Parathyroid adenoma (tissue), 2 donors: ENCODE measurements at regions not wholly inside any gene's neighbourhood (a gene's known extent, or its start where the extent isn't known, plus 50 kb on each side); places are given as distances from the start of the nearest gene placed in this dataset.

Source experiments
- H2AFZ ChIP-seq: fragments of 300-600 bp; sonication (generic); one replicate; pipeline ENCODE4 v1.7.0; 2017; ENCODE audit warnings: antibody characterized with exemption, mild to moderate bottlenecking
- H3K27ac ChIP-seq: fragments of 300-600 bp; sonication (generic); one replicate; pipeline ENCODE4 v1.7.0; 2017
- H3K27me3 ChIP-seq: fragments of 300-600 bp; sonication (generic); one replicate; pipeline ENCODE4 v1.7.0; 2017; ENCODE audit warnings: low read length; ENCODE audit not compliant: control insufficient read depth, insufficient read depth
- H3K36me3 ChIP-seq: fragments of 300-600 bp; sonication (generic); one replicate; pipeline ENCODE4 v1.7.0; 2017; ENCODE audit warnings: low read length; ENCODE audit not compliant: control insufficient read depth, insufficient read depth
- H3K4me1 ChIP-seq: fragments of 300-600 bp; sonication (generic); one replicate; pipeline ENCODE4 v1.7.0; 2017; ENCODE audit warnings: control low read depth
- H3K4me2 ChIP-seq: fragments of 300-600 bp; sonication (generic); one replicate; pipeline ENCODE4 v1.7.0; 2017; ENCODE audit warnings: low read length
- H3K4me3 ChIP-seq: fragments of 300-600 bp; sonication (generic); one replicate; pipeline ENCODE4 v1.7.0; 2017; ENCODE audit warnings: low read depth, low read length
- H3K79me2 ChIP-seq: fragments of 300-600 bp; sonication (generic); one replicate; pipeline ENCODE4 v1.7.0; 2017; ENCODE audit warnings: control low read depth
- H3K9ac ChIP-seq: fragments of 300-600 bp; sonication (generic); one replicate; pipeline ENCODE4 v1.7.0; 2017; ENCODE audit warnings: mild to moderate bottlenecking
- H3K9me3 ChIP-seq: fragments of 300-600 bp; sonication (generic); one replicate; pipeline ENCODE4 v1.7.0; 2017; ENCODE audit warnings: low read length; ENCODE audit not compliant: control insufficient read depth
- TF ChIP-seq, protein P1 (sequence below): fragments of 300-600 bp; sonication (generic); IDR thresholded peaks from one replicate; pipeline ENCODE4 v1.7.0; 2017; ENCODE audit warnings: antibody characterized with exemption, mild to moderate bottlenecking
- donor health status: primary hyperparathyroidism.

- no peak overlapping the region for H2AFZ ChIP-seq
- H3K9me3 ChIP-seq = no peaks in the 10 kb centered on the region
- H3K79me2 ChIP-seq = no peaks in the 10 kb centered on the region
- H3K27me3 ChIP-seq = no peaks in the 10 kb centered on the region
- H3K36me3 ChIP-seq = no peaks in the 10 kb centered on the region
- no peak overlapping the region for H3K4me2 ChIP-seq
- no peak overlapping the region for H3K27ac ChIP-seq
- H3K4me3 ChIP-seq = no peak overlapping the region
- TF ChIP-seq, protein P1, sequence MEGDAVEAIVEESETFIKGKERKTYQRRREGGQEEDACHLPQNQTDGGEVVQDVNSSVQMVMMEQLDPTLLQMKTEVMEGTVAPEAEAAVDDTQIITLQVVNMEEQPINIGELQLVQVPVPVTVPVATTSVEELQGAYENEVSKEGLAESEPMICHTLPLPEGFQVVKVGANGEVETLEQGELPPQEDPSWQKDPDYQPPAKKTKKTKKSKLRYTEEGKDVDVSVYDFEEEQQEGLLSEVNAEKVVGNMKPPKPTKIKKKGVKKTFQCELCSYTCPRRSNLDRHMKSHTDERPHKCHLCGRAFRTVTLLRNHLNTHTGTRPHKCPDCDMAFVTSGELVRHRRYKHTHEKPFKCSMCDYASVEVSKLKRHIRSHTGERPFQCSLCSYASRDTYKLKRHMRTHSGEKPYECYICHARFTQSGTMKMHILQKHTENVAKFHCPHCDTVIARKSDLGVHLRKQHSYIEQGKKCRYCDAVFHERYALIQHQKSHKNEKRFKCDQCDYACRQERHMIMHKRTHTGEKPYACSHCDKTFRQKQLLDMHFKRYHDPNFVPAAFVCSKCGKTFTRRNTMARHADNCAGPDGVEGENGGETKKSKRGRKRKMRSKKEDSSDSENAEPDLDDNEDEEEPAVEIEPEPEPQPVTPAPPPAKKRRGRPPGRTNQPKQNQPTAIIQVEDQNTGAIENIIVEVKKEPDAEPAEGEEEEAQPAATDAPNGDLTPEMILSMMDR = no peak
- H3K4me1 ChIP-seq = no peaks in the 10 kb centered on the region
- no peak overlapping the region for H3K9ac ChIP-seq
Observed at GRCh38 chr2:176555781-176556180, 286.5 kb downstream of the MTX2 start.

DNA sequence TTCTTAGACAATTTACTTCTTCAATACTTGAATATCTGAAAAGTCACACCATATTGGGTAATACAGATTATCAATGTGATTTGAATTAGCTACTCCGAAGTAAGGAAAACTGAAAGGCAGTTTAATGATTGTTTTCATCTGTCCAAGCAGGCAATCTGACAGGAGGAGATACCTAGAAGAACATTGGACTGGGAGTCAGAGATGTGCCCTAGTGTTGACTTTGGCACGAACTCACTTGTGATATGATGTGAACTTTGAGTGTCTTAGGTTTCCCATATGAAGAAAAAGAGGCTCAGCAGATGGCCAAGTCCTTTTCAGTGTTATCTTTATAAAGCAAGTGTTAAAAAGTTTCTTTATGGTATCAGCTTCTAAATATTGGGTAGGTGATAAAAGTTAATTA, 287.1 kb downstream of the MTX2 start:
- no peaks in the 10 kb centered on the region for H3K36me3 ChIP-seq
- H3K9me3 ChIP-seq = no peaks in the 10 kb centered on the region
- no peak overlapping the region for H3K4me2 ChIP-seq
- H3K9ac ChIP-seq = no peak overlapping the region
- TF ChIP-seq, protein P1 = no peak
- no peak overlapping the region for H3K27ac ChIP-seq
- H3K4me3 ChIP-seq = no peak overlapping the region
- H3K27me3 ChIP-seq = no peaks in the 10 kb centered on the region
- no peaks in the 10 kb centered on the region for H3K4me1 ChIP-seq
- H2AFZ ChIP-seq = no peak overlapping the region
- no peaks in the 10 kb centered on the region for H3K79me2 ChIP-seq

DNA sequence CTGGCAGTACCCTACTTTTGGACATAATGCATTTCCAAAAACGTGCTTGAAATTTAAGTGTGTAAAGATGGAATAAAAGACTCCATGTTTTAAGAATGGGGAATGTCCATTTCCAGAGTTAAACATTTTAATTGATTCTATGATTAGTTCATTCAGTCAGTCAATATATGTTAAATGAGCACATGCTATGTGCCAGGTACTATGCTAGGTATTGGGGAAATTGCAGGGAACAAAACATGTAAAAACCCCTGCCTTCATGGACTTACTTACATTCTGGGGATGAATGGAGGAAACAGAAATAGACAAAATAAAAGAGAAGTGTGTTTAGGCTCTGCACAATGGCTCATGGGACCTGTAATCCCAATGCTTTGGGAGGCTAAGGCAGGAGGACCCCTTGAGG, 288.6 kb downstream of the MTX2 start:
- Histone ChIP-seq H3K9ac (no peak overlapping the region), H2AFZ (no peak overlapping the region), H3K27me3 (no peaks in the 10 kb centered on the region), H3K4me2 (no peak overlapping the region), H3K4me3 (no peak overlapping the region), H3K9me3 (no peaks in the 10 kb centered on the region), H3K4me1 (no peaks in the 10 kb centered on the region), H3K36me3 (no peaks in the 10 kb centered on the region), H3K27ac (no peak overlapping the region), H3K79me2 (no peaks in the 10 kb centered on the region)
- TF ChIP-seq, protein P1 = no peak

DNA sequence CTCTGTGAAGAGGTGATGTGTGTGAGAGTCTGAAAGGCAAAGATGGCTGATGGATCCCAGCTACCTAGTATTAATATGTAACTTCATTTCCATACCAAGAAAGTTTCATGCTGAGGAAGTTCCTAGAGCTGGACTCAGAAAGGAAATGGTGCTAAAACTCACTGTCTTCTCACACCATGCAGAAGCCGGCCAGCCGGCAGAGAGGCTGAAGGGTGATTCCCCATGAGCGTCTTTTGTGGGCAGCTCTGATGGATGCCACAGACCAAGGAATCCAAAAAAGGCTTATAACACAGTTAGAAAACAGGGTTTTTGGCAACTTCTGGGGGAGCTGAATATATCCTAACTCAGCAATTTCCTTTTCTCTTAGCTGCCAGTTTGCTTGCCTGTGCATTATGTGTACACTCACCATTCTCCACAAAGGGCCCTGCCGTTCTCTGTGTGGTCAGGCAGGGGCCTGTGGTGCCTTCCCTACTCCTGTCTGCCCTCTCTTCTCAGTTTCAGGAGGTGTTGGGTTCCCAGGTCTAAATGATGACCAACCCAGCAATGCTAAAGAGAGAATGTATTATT, 289.4 kb downstream of the MTX2 start:
- Histone ChIP-seq H3K27me3 (no peaks in the 10 kb centered on the region), H3K9me3 (no peaks in the 10 kb centered on the region), H2AFZ (no peak overlapping the region), H3K27ac (no peak overlapping the region), H3K4me1 (no peaks in the 10 kb centered on the region), H3K4me3 (no peak overlapping the region), H3K36me3 (no peaks in the 10 kb centered on the region), H3K79me2 (no peaks in the 10 kb centered on the region), H3K4me2 (no peak overlapping the region), H3K9ac (no peak overlapping the region)
- TF ChIP-seq, protein P1 = no peak

DNA sequence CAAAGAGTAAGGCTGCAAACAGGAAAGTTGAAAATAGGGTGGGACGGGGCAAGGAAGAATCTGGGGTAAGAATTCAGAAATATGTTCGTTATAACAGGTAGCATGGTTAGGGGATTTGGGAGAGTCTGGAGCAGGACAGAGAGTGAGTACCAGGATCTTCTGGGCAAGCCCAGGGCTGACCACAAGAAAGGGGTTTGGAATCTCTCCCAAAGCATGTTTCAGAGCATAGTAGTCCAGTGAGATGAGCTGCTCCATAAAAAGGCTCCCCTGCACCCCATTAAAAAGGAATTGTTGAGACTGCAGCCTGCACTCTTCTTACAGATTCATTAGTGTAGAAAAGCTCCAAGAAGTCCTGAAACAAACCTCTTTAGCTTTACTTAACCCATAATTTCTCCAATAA, 291.1 kb downstream of the MTX2 start:
- TF ChIP-seq, protein P1 = no peak
- H3K27me3 ChIP-seq = no peaks in the 10 kb centered on the region
- H3K9ac ChIP-seq = no peak overlapping the region
- H3K9me3 ChIP-seq = no peaks in the 10 kb centered on the region
- H3K79me2 ChIP-seq = no peaks in the 10 kb centered on the region
- no peak overlapping the region for H2AFZ ChIP-seq
- no peak overlapping the region for H3K4me3 ChIP-seq
- H3K36me3 ChIP-seq = no peaks in the 10 kb centered on the region
- H3K4me2 ChIP-seq = no peak overlapping the region
- no peaks in the 10 kb centered on the region for H3K4me1 ChIP-seq
- H3K27ac ChIP-seq = no peak overlapping the region
